Vagina (tissue), 2 donors: ENCODE measurements at regions not wholly inside any gene's neighbourhood (a gene's known extent, or its start where the extent isn't known, plus 50 kb on each side); places are given as distances from the start of the nearest gene placed in this dataset.

ENCODE experiments used
- DNase-seq, 2 donors: peaks; one replicate each; pipeline ENCODE4 v3.0.0-alpha.2; 2017; ENCODE audit errors: extremely low spot score in 2 of 2
- H3K27ac ChIP-seq: fragments of 200-600 bp; sonication (generic); one replicate; pipeline ENCODE4 v1.5.1; 2019
- H3K27me3 ChIP-seq: fragments of 200-600 bp; sonication (generic); one replicate; pipeline ENCODE4 v1.5.1; 2019
- H3K36me3 ChIP-seq, 2 donors: fragments of 200-600 bp; sonication (generic); one replicate each; pipeline ENCODE4 v1.5.1; 2017 to 2019
- H3K4me1 ChIP-seq: fragments of 200-600 bp; sonication (generic); one replicate; pipeline ENCODE4 v1.5.1; 2019
- H3K4me3 ChIP-seq, 2 donors: fragments of 200-600 bp; sonication (generic); 1 replicate in 1 of 2; 2 replicates in 1 of 2; pipeline ENCODE4 v1.5.1; 2016 to 2019
- H3K9me3 ChIP-seq: fragments of 200-600 bp; sonication (generic); one replicate; pipeline ENCODE4 v1.5.1; 2019
- POLR2A ChIP-seq, 2 donors: fragments of 450-650 bp; IDR thresholded peaks; one replicate each; pipeline ENCODE4 v1.6.1; 2017; ENCODE audit warnings: antibody characterized with exemption in 2 of 2, mild to moderate bottlenecking in 2 of 2, moderate library complexity in 2 of 2
- POLR2AphosphoS5 ChIP-seq, 2 donors: sonication (generic); formaldehyde crosslinking; IDR thresholded peaks; one replicate each; pipeline ENCODE4 v1.9.0; 2017; ENCODE audit warnings: antibody characterized with exemption in 2 of 2, mild to moderate bottlenecking in 2 of 2, low read depth in 1 of 2; ENCODE audit not compliant: insufficient read depth in 1 of 2
- intact Hi-C: fragments of 100-400 bp; cut with DNase I; formaldehyde crosslinking; loops from one replicate; pipeline ENCODE4 v1.15.1; 2023
- TF ChIP-seq, protein P1 (sequence below), 3 experiments: fragments of 450-650 bp in 2 of 3; fragments of 200-600 bp in 1 of 3; sonication (generic) in 1 of 3; IDR thresholded peaks; one replicate each; pipeline ENCODE4 v1.5.1; 2017 to 2019; ENCODE audit warnings: antibody characterized with exemption in 3 of 3, mild to moderate bottlenecking in 2 of 3, moderate library complexity in 2 of 3

DNA sequence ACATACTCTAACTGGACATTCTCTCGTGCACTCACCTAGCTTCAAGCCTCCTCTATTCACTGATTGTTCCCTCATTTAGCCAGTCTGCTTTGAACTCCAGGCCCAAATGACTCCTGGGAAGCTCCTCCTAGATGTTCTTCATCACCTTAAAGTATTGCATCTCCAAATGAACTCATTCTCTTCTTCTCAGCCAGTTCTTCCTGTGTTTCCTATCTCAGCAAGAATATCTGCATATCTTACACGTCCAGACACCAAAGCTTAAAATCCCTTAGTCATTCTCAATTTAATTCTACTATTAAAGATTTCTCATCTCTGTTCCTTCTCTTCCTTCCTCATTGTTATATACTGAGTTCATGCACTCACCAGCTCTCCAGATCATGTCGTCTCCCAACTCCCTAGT lies 118.6 kb upstream of the DAB2 start:
- Histone ChIP-seq H3K4me3 (no peak overlapping the region), H3K36me3 (no peaks in the 10 kb centered on the region), H3K4me1 (no peaks in the 10 kb centered on the region), H3K27me3 (no peaks in the 10 kb centered on the region), H3K9me3 (no peaks in the 10 kb centered on the region), H3K27ac (no peak overlapping the region)
- intact Hi-C loops, result no loop called here
- no peak for DNase-seq
- TF ChIP-seq POLR2A (IDR thresholded peaks at IDR 0.05) (no peak), POLR2AphosphoS5 (IDR thresholded peaks at IDR 0.05; ENCODE audit: insufficient read depth in 1 of 2, low read depth in 1 of 2) (no peak)
- TF ChIP-seq, protein P1, sequence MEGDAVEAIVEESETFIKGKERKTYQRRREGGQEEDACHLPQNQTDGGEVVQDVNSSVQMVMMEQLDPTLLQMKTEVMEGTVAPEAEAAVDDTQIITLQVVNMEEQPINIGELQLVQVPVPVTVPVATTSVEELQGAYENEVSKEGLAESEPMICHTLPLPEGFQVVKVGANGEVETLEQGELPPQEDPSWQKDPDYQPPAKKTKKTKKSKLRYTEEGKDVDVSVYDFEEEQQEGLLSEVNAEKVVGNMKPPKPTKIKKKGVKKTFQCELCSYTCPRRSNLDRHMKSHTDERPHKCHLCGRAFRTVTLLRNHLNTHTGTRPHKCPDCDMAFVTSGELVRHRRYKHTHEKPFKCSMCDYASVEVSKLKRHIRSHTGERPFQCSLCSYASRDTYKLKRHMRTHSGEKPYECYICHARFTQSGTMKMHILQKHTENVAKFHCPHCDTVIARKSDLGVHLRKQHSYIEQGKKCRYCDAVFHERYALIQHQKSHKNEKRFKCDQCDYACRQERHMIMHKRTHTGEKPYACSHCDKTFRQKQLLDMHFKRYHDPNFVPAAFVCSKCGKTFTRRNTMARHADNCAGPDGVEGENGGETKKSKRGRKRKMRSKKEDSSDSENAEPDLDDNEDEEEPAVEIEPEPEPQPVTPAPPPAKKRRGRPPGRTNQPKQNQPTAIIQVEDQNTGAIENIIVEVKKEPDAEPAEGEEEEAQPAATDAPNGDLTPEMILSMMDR (IDR thresholded peaks at IDR 0.05), result no peak

DNA sequence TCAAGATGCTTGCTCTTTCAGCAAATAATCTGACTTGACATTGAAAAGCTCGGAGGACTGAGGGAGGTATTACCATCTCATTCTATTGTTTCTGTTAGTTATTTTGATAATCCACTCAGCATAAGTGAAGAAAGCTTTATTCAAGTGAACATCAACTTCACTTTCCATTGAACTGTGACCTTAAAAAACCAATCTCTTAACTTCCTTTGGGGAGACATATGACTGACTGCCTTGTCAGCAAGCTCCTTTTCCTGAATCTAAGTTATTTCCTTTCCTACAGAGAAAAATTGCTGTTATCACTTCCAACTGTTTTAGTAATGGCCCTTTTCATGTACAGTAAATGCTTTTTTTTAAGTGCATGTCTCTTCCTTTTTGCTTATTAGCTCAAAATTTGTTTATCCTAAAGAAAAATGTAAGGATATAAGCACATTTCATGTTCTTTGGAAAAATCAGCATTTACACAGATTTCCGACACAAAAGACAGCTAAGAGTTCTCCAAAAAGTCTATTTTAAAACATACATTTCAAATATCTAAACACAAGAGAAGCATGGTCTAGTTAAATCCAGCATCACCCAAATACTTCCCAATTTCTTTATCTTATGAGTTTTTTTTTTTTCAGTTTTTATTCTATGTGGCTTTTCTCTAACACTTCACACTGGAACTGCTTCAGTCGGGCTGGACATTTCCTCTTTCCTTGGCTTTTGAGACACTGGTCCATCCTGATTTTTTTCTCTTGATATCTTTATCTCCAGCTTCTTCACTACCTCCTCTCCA lies 117.9 kb upstream of the DAB2 start:
- intact Hi-C loops, result no loop called here
- Histone ChIP-seq H3K4me1 (no peaks in the 10 kb centered on the region), H3K4me3 (no peak overlapping the region), H3K36me3 (no peaks in the 10 kb centered on the region), H3K9me3 (no peaks in the 10 kb centered on the region), H3K27me3 (no peaks in the 10 kb centered on the region), H3K27ac (no peak overlapping the region)
- DNase-seq, result no peak
- no peak for TF ChIP-seq POLR2AphosphoS5 (IDR thresholded peaks at IDR 0.05; ENCODE audit: insufficient read depth in 1 of 2, low read depth in 1 of 2)
- TF ChIP-seq, protein P1 (IDR thresholded peaks at IDR 0.05), result no peak
- TF ChIP-seq POLR2A (IDR thresholded peaks at IDR 0.05), result no peak

DNA sequence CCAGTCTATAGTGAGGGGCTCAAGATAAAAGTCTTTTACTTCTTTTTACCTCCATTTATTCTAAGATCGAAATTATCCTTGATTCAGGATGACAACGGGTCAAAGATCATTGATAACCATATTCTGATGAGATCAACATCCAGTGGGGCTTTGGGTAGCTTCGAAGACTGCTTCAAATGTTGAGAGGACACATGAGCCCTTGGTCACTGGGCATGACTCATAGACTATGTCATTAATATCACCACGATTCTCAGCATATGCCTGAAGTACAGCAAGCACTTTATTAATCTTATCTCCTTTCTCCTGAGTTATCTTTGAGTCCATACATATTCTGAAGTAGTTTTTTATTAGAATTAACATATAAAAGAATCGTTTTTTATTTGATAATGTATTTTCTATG lies 117.1 kb upstream of the DAB2 start:
- H3K4me3 ChIP-seq, result no peak overlapping the region
- DNase-seq, result no peak
- H3K9me3 ChIP-seq, result no peaks in the 10 kb centered on the region
- no peaks in the 10 kb centered on the region for H3K27me3 ChIP-seq
- H3K4me1 ChIP-seq, result no peaks in the 10 kb centered on the region
- intact Hi-C loops, result no loop called here
- TF ChIP-seq POLR2A (IDR thresholded peaks at IDR 0.05), result no peak
- TF ChIP-seq POLR2AphosphoS5 (IDR thresholded peaks at IDR 0.05; ENCODE audit: insufficient read depth in 1 of 2, low read depth in 1 of 2), result no peak
- TF ChIP-seq, protein P1 (IDR thresholded peaks at IDR 0.05), result no peak
- no peak overlapping the region for H3K27ac ChIP-seq
- H3K36me3 ChIP-seq, result no peaks in the 10 kb centered on the region

DNA sequence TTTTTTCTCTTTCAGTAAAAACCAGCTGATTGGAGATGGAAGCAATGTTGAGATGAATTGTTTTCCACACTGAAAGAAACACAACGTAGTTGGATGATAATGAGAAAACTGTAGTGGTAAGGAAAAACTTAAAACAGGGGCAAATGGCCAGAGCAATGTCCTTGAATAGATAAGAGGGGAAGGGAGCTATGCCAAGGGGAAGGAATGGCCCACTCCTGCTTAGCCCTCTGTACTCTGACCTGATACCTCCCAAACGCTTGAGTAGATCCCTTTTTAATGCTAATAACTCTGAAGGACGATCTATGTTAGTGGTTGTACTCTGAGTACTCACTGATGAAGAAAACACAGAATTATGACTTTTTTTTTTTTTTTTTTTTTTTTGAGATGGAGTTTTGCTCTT lies 114.7 kb upstream of the DAB2 start:
- no peaks in the 10 kb centered on the region for H3K4me1 ChIP-seq
- H3K9me3 ChIP-seq, result no peaks in the 10 kb centered on the region
- no peaks in the 10 kb centered on the region for H3K27me3 ChIP-seq
- no peak overlapping the region for H3K27ac ChIP-seq
- intact Hi-C loops, result no loop called here
- no peak for TF ChIP-seq POLR2A (IDR thresholded peaks at IDR 0.05)
- TF ChIP-seq, protein P1 (IDR thresholded peaks at IDR 0.05), result no peak
- H3K36me3 ChIP-seq, result no peaks in the 10 kb centered on the region
- DNase-seq, result no peak
- no peak overlapping the region for H3K4me3 ChIP-seq

DNA sequence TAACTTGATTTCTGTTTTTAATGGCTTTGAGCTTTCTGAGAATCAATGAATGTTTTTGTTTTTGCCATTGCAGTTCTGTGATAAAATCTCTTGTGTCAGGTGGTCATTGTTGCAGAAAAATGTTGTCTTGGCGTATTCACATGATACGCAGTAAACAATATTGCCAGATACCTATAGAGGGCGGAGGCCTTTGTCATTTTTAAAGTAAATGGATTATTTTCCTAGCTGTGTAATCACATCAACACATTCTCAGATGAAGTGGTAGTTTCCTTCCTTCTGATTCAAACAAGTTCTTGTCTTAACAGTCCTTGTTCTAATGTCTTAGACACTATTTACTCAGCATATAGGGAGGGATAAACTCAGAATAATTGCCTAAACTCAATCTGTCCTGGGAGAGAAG lies 109.9 kb upstream of the DAB2 start:
- no peak for DNase-seq
- intact Hi-C loops, result no loop called here
- H3K36me3 ChIP-seq, result no peaks in the 10 kb centered on the region
- H3K4me3 ChIP-seq, result no peak overlapping the region
- TF ChIP-seq, protein P1 (IDR thresholded peaks at IDR 0.05), result no peak
- TF ChIP-seq POLR2AphosphoS5 (IDR thresholded peaks at IDR 0.05; ENCODE audit: insufficient read depth in 1 of 2, low read depth in 1 of 2), result no peak
- no peak for TF ChIP-seq POLR2A (IDR thresholded peaks at IDR 0.05)
- no peak overlapping the region for H3K27ac ChIP-seq
- no peaks in the 10 kb centered on the region for H3K9me3 ChIP-seq
- H3K27me3 ChIP-seq, result no peaks in the 10 kb centered on the region
- no peaks in the 10 kb centered on the region for H3K4me1 ChIP-seq
